Pancreas (tissue), 10 donors: ENCODE measurements at regions not wholly inside any gene's neighbourhood (a gene's known extent, or its start where the extent isn't known, plus 50 kb on each side); places are given as distances from the start of the nearest gene placed in this dataset.
A peak's percentile ranks its signal among the peaks of the same experiment; 100 is the strongest.

Experiments
- ATAC-seq, 4 donors: fragments of 200-7000 bp; cut with Tn5 transposase; one replicate each; pipeline versions ENCODE4 v1.8.0 to v1.9.1; 2020; ENCODE audit warnings: mild to moderate bottlenecking in 4 of 4, moderate library complexity in 4 of 4
- DNase-seq, 6 donors: peaks; one replicate each; pipeline ENCODE4 v3.0.0-alpha.2; 2020
- FAIRE-seq: peaks from 2 replicates; lab custom pipeline; 2012; peaks lifted over from hg19 to GRCh38; lab: Jason Lieb, UNC
- H3K27ac ChIP-seq, 4 donors: fragments of 200-600 bp; sonication (generic); 1 replicate in 3 of 4; 2 replicates in 1 of 4; pipeline versions ENCODE4 v1.5.0 to v1.8.0; 2020
- H3K27me3 ChIP-seq, 4 donors: fragments of 200-600 bp; one replicate each; pipeline ENCODE4 v1.8.0; 2021
- H3K36me3 ChIP-seq, 3 donors: fragments of 200-600 bp; sonication (generic) in 1 of 3; one replicate each; pipeline versions ENCODE4 v1.5.0 to v1.8.0; 2020 to 2021
- H3K4me1 ChIP-seq, 3 donors: fragments of 200-600 bp; one replicate each; pipeline ENCODE4 v1.8.0; 2021
- H3K4me3 ChIP-seq, 4 donors: fragments of 200-600 bp; sonication (generic) in 2 of 4; one replicate each; pipeline versions ENCODE4 v1.5.0 to v1.8.0; 2020 to 2021
- H3K9me3 ChIP-seq, 4 donors: fragments of 200-600 bp; one replicate each; pipeline ENCODE4 v1.8.0; 2021
- CTCF ChIP-seq, 4 donors: fragments of 200-600 bp; sonication (generic) in 3 of 4; IDR thresholded peaks; one replicate each; pipeline versions ENCODE4 v1.5.0 to v1.8.0; 2021; ENCODE audit warnings: antibody characterized with exemption in 4 of 4
- WGBS, 2 donors: extraction: QIAGEN DNeasy Blood & Tissue Kit; methylation state at CpG; one replicate each; pipeline ENCODE4 v1.1.7; 2013; 5-methylcytosine and 5-hydroxymethylcytosine counted together
- intact Hi-C, 3 donors: fragments of 100-400 bp; cut with DNase I; formaldehyde crosslinking; loops; one replicate each; pipeline versions ENCODE4 v1.11.1 to v1.14.2; 2022
- donor health status: healthy with polysubstance abuse.
- donor health status: DM: no; HTN: no; CAD: no; lungs with moderate emphysema.
- donor health status: DM: no; HTN: no; CAD: no.
- donor health status: control.
- donor health status: control.
- donor health status: Bipolar disorder and iron deficiency.
- donor health status: DM: yes; HTN: yes; CAD: no.
- donor health status: DM: no; HTN: no; CAD: no.
- donor health status: DM: no; HTN: no; CAD: no.
- donor health status: DM: yes; HTN: yes; CAD: no.

GRCh38 chr11:121829159-121829643, 286.8 kb downstream of the BLID start:
- intact Hi-C loops, result no loop called here
- H3K36me3 ChIP-seq, result no peaks in the 10 kb centered on the region
- H3K4me3 ChIP-seq, result no peak overlapping the region
- no peak for TF ChIP-seq CTCF (IDR thresholded peaks at IDR 0.05)
- H3K4me1 ChIP-seq, result no peaks in the 10 kb centered on the region
- no peak overlapping the region for H3K27ac ChIP-seq
- FAIRE-seq (no peak), DNase-seq (peak in 1 of 6 donors; percentile 10), ATAC-seq (peak in 3 of 4 donors; percentile 36 to 71 (median 68))
- peaks cover 0 to 3% (median 0%) of the 10 kb centered on the region in 4 donors for H3K27me3 ChIP-seq
- no peaks in the 10 kb centered on the region for H3K9me3 ChIP-seq
- 46 to 48% methylated on average over 2 of the region's 2 CpGs for WGBS, 2 donors

GRCh38 chr11:121814962-121815361, 301.1 kb downstream of the BLID start:
- Histone ChIP-seq H3K36me3 (no peaks in the 10 kb centered on the region), H3K27me3 (no peaks in the 10 kb centered on the region), H3K4me1 (no peaks in the 10 kb centered on the region), H3K4me3 (no peak overlapping the region), H3K27ac (no peak overlapping the region), H3K9me3 (peaks cover 0 to 10% (median 0%) of the 10 kb centered on the region in 4 donors)
- DNase-seq (no peak), ATAC-seq (no peak), FAIRE-seq (no peak)
- WGBS, 2 donors, result 60 to 77% methylated on average over 1 of the region's 1 CpG
- TF ChIP-seq CTCF (IDR thresholded peaks at IDR 0.05), result no peak
- intact Hi-C loops, result no loop called here

DNA sequence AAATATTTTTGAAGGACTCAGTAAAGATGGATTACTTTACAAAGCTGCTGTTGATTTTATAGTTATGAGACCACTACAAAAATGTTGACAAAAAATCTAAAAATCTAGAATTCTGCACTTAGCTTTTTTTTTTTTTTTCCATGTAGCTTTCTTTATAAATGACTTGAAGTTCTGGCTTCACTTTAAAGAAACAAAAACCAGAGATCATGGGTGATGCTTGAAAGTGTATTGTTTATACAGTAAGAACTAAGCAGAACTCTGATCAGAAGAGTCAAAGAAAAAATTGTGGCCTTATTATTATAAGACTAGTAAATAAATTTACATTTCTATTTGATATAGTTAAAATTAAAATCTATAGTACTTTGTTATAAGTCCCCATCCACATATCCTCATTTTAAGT, 301.7 kb downstream of the BLID start:
- FAIRE-seq (no peak), ATAC-seq (no peak), DNase-seq (no peak)
- Histone ChIP-seq H3K4me1 (no peaks in the 10 kb centered on the region), H3K36me3 (no peaks in the 10 kb centered on the region), H3K9me3 (peaks cover 0 to 10% (median 0%) of the 10 kb centered on the region in 4 donors), H3K27ac (no peak overlapping the region), H3K27me3 (no peaks in the 10 kb centered on the region), H3K4me3 (no peak overlapping the region)
- intact Hi-C loops, result no loop called here
- no peak for TF ChIP-seq CTCF (IDR thresholded peaks at IDR 0.05)

GRCh38 chr11:121810291-121810690, 305.7 kb downstream of the BLID start:
- TF ChIP-seq CTCF (IDR thresholded peaks at IDR 0.05), result no peak
- Histone ChIP-seq H3K4me1 (no peaks in the 10 kb centered on the region), H3K27me3 (no peaks in the 10 kb centered on the region), H3K9me3 (peaks cover 0 to 5% (median 0%) of the 10 kb centered on the region in 4 donors), H3K27ac (peak overlapping the region in 1 of 4 donors; percentile 19), H3K4me3 (no peak overlapping the region), H3K36me3 (no peaks in the 10 kb centered on the region)
- no peak for DNase-seq
- ATAC-seq, result peak in 1 of 4 donors; percentile 59
- FAIRE-seq, result no peak
- 27 to 28% methylated on average over 4 of the region's 4 CpGs for WGBS, 2 donors
- intact Hi-C loops, result no loop called here

GRCh38 chr11:121808096-121808495, 307.9 kb downstream of the BLID start:
- no peak overlapping the region for H3K4me3 ChIP-seq
- FAIRE-seq, result no peak
- 54 to 55% methylated on average over 2 of the region's 2 CpGs for WGBS, 2 donors
- no peaks in the 10 kb centered on the region for H3K36me3 ChIP-seq
- H3K9me3 ChIP-seq, result peaks cover 0 to 4% (median 0%) of the 10 kb centered on the region in 4 donors
- no peaks in the 10 kb centered on the region for H3K27me3 ChIP-seq
- no peak for ATAC-seq
- no peaks in the 10 kb centered on the region for H3K4me1 ChIP-seq
- no peak overlapping the region for H3K27ac ChIP-seq
- intact Hi-C loops, result no loop called here
- TF ChIP-seq CTCF (IDR thresholded peaks at IDR 0.05), result no peak
- DNase-seq, result no peak
